ENCODE measurements at regions not wholly inside any gene's neighbourhood (a gene's known extent, or its start where the extent isn't known, plus 50 kb on each side); places are given as distances from the start of the nearest gene placed in this dataset.

DNA sequence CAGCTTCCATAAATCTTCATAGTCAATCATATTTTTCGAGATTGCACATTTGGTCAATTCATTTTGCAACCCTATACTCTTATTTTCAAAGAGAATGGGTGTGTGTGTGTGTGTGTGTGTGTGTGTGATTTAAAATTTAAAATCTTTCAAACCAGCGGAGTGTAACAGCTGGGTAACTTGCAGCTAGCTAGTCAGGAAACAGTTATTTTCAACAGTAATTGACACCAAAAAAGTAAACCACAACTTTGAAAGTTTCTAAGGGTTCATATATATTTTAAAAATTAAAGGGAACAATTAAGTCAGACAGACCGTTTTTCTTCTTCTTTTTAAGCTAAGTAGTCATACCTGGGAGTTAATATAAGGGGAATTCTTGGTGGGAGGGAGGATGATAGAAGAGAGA lies 57.0 kb downstream of the PRR18 start:
- TF ChIP-seq, protein P1, sequence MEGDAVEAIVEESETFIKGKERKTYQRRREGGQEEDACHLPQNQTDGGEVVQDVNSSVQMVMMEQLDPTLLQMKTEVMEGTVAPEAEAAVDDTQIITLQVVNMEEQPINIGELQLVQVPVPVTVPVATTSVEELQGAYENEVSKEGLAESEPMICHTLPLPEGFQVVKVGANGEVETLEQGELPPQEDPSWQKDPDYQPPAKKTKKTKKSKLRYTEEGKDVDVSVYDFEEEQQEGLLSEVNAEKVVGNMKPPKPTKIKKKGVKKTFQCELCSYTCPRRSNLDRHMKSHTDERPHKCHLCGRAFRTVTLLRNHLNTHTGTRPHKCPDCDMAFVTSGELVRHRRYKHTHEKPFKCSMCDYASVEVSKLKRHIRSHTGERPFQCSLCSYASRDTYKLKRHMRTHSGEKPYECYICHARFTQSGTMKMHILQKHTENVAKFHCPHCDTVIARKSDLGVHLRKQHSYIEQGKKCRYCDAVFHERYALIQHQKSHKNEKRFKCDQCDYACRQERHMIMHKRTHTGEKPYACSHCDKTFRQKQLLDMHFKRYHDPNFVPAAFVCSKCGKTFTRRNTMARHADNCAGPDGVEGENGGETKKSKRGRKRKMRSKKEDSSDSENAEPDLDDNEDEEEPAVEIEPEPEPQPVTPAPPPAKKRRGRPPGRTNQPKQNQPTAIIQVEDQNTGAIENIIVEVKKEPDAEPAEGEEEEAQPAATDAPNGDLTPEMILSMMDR (IDR thresholded peaks at IDR 0.05; ENCODE audit: poor library complexity), result no peak
- no peak for TF ChIP-seq EZH2 (IDR thresholded peaks at IDR 0.05; ENCODE audit: borderline replicate concordance)
